Suprapubic skin (tissue), 4 donors: ENCODE measurements at regions not wholly inside any gene's neighbourhood (a gene's known extent, or its start where the extent isn't known, plus 50 kb on each side); places are given as distances from the start of the nearest gene placed in this dataset.

Experiments
- DNase-seq, 2 donors: peaks; one replicate each; pipeline ENCODE4 v3.0.0-alpha.2; 2019; ENCODE audit warnings: low spot score in 2 of 2
- H3K27ac ChIP-seq: fragments of 200-600 bp; sonication (generic); one replicate; pipeline ENCODE4 v1.5.1; 2019
- H3K27me3 ChIP-seq: fragments of 200-600 bp; sonication (generic); one replicate; pipeline ENCODE4 v1.5.1; 2019
- H3K36me3 ChIP-seq: fragments of 200-600 bp; sonication (generic); one replicate; pipeline ENCODE4 v1.5.1; 2019
- H3K4me1 ChIP-seq: fragments of 200-600 bp; sonication (generic); one replicate; pipeline ENCODE4 v1.5.1; 2019
- H3K4me3 ChIP-seq: fragments of 200-600 bp; sonication (generic); one replicate; pipeline ENCODE4 v1.5.1; 2019; ENCODE audit warnings: mild to moderate bottlenecking
- H3K9me3 ChIP-seq: fragments of 200-600 bp; sonication (generic); one replicate; pipeline ENCODE4 v1.5.1; 2019
- EP300 ChIP-seq: sonication (generic); formaldehyde crosslinking; IDR thresholded peaks from one replicate; pipeline ENCODE4 v1.6.1; 2017; ENCODE audit warnings: antibody characterized with exemption
- POLR2A ChIP-seq, 2 donors: fragments of 450-650 bp; IDR thresholded peaks; one replicate each; pipeline ENCODE4 v1.6.1; 2017; ENCODE audit warnings: antibody characterized with exemption in 2 of 2, mild to moderate bottlenecking in 2 of 2, moderate library complexity in 2 of 2
- POLR2AphosphoS5 ChIP-seq, 3 donors: sonication (generic); formaldehyde crosslinking; IDR thresholded peaks; one replicate each; pipeline ENCODE4 v1.6.1; 2017; ENCODE audit warnings: antibody characterized with exemption in 3 of 3
- WGBS: methylation state at CpG from one replicate; pipeline ENCODE4 v1.1.5; 2018; 5-methylcytosine and 5-hydroxymethylcytosine counted together
- TF ChIP-seq, protein P1 (sequence below), 2 donors: fragments of 200-600 bp in 1 of 2; fragments of 450-650 bp in 1 of 2; sonication (generic) in 1 of 2; IDR thresholded peaks; one replicate each; pipeline ENCODE4 v1.5.1; 2016 to 2019; ENCODE audit warnings: antibody characterized with exemption in 2 of 2, mild to moderate bottlenecking in 1 of 2, moderate library complexity in 1 of 2

DNA sequence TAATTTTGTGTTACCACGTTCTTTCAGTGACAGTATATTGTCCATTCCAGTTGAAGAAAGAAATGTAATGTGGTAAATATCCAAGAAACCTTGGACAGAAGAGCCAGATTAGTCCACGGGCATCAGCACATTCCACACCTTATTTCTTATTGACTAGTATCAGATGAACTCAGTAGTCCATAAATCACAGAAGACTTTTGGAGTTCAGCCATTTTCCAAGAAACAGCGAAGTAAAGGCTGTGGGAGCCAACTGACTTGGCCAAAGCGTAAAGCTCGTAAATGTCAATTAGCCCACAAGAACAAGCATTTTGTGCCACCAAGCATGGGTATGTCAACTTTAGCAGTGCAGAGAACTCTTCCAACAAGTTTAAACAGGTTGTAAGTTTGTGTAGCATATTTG is 60.2 kb upstream of the STARD4 start:
- no peak for DNase-seq
- no peak overlapping the region for H3K4me3 ChIP-seq
- WGBS = 55% methylated on average over 5 of the region's 5 CpGs

DNA sequence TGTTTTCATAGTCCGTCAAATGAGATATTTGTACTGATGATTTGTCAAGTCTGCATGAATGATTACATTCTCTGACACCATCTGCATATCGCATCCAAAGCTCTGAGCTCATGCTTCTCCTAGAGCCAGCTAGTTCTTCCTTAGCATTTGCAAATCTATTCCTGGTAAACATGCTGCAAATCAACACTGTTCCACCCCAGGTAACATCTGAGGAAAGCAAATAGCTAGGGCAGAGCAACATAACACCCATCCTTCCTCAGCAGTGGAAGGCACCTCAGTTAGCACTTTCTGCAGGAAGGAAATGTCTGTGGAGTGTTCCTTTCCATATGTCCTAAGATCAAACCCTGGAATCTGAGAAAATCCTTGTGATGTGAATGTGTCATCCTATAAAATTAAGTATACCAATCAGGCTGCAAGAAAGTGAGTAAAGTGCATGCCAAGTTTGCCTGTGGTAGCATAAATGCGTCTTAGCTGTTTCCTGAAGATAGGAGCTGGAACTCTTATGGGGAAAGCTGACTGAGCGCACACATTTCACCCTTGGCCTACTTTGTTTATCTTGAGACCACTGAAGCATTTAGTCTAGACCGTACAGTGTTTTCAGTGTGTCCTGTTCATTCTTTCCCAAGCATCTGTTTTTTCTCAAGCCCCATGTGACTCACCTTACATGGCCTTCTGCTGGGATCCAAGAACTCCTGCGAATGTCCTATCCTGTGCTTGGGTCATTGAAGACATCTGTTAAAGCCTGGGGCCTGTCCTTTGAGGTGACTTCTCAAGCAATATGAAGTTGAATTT is 50.9 kb upstream of the STARD4 start:
- no peak overlapping the region for H3K27ac ChIP-seq
- no peak for DNase-seq
- no peak for TF ChIP-seq EP300
- TF ChIP-seq, protein P1, sequence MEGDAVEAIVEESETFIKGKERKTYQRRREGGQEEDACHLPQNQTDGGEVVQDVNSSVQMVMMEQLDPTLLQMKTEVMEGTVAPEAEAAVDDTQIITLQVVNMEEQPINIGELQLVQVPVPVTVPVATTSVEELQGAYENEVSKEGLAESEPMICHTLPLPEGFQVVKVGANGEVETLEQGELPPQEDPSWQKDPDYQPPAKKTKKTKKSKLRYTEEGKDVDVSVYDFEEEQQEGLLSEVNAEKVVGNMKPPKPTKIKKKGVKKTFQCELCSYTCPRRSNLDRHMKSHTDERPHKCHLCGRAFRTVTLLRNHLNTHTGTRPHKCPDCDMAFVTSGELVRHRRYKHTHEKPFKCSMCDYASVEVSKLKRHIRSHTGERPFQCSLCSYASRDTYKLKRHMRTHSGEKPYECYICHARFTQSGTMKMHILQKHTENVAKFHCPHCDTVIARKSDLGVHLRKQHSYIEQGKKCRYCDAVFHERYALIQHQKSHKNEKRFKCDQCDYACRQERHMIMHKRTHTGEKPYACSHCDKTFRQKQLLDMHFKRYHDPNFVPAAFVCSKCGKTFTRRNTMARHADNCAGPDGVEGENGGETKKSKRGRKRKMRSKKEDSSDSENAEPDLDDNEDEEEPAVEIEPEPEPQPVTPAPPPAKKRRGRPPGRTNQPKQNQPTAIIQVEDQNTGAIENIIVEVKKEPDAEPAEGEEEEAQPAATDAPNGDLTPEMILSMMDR (IDR thresholded peaks at IDR 0.05) = no peak
- TF ChIP-seq POLR2AphosphoS5 (IDR thresholded peaks at IDR 0.05) = no peak
- TF ChIP-seq POLR2A (IDR thresholded peaks at IDR 0.05) = no peak
- 53% methylated on average over 6 of the region's 6 CpGs for whole genome bisulfite sequencing
- no peak overlapping the region for H3K4me3 ChIP-seq
- H3K4me1 ChIP-seq = no peaks in the 10 kb centered on the region
- no peaks in the 10 kb centered on the region for H3K9me3 ChIP-seq
- no peaks in the 10 kb centered on the region for H3K27me3 ChIP-seq
- H3K36me3 ChIP-seq = no peaks in the 10 kb centered on the region

More for the DNA sequence above, 60.2 kb upstream of the STARD4 start:
- H3K36me3 ChIP-seq = no peaks in the 10 kb centered on the region
- no peaks in the 10 kb centered on the region for H3K9me3 ChIP-seq
- TF ChIP-seq, protein P1 (IDR thresholded peaks at IDR 0.05) = no peak
- TF ChIP-seq EP300 (no peak), POLR2AphosphoS5 (IDR thresholded peaks at IDR 0.05) (no peak), POLR2A (IDR thresholded peaks at IDR 0.05) (no peak)
- no peak overlapping the region for H3K27ac ChIP-seq
- no peaks in the 10 kb centered on the region for H3K4me1 ChIP-seq
- H3K27me3 ChIP-seq = no peaks in the 10 kb centered on the region

DNA sequence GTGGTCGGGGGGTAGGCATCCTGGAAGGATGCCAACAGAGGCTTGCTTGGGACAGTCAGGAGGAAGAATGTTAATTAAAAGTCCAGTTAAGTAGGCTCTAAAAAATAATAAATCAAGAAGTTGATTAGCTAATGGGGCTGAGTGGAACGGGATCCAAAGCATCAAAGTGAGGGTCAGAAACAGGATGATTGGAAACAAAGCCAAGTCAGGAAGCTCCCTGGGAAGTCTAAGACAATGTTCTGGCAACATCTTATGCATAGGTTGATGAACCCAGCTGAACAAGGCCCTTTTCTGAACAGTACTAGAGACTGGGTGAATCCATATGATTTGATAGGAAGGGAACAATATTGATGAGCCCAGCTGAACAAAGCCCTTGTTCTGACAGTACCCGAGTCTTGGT is 50.2 kb upstream of the STARD4 start:
- Histone ChIP-seq H3K9me3 (no peaks in the 10 kb centered on the region), H3K27ac (no peak overlapping the region), H3K36me3 (no peaks in the 10 kb centered on the region), H3K27me3 (no peaks in the 10 kb centered on the region), H3K4me1 (no peaks in the 10 kb centered on the region), H3K4me3 (no peak overlapping the region)
- TF ChIP-seq, protein P1 (IDR thresholded peaks at IDR 0.05) = no peak
- TF ChIP-seq POLR2AphosphoS5 (IDR thresholded peaks at IDR 0.05) (no peak), POLR2A (IDR thresholded peaks at IDR 0.05) (no peak), EP300 (no peak)
- 62% methylated on average over 3 of the region's 3 CpGs for WGBS
- DNase-seq = no peak
